ENCODE measurements at regions not wholly inside any gene's neighbourhood (a gene's known extent, or its start where the extent isn't known, plus 50 kb on each side); places are given as distances from the start of the nearest gene placed in this dataset.

- TF ChIP-seq MLLT1 (IDR thresholded peaks at IDR 0.05) (no peak), BCL11A (IDR thresholded peaks at IDR 0.05; ENCODE audit: low read depth, low read length) (no peak), IKZF2 (IDR thresholded peaks at IDR 0.05) (peak; percentile 18 to 35; a peak in 2 of 4 replicates), FOXK2 (IDR thresholded peaks at IDR 0.05) (no peak), BHLHE40 (IDR thresholded peaks at IDR 0.05; ENCODE audit: borderline replicate concordance in 1 of 2, low read depth in 2 of 2, low read length in 1 of 2) (peak in 1 of 2 experiments; percentile 27; a peak in 1 of 4 replicates), BRCA1 (IDR thresholded peaks at IDR 0.05; ENCODE audit: low read depth, low read length) (no peak), GABPA (IDR thresholded peaks at IDR 0.05; ENCODE audit: low read depth) (no peak), KLF5 (IDR thresholded peaks at IDR 0.05; ENCODE audit: partially characterized antibody) (no peak), MTA3 (IDR thresholded peaks at IDR 0.05; ENCODE audit: borderline replicate concordance, low read length) (no peak), NR2C2 (IDR thresholded peaks at IDR 0.05; ENCODE audit: borderline replicate concordance, control insufficient read depth, insufficient read length, low read depth) (no peak), HDGF (IDR thresholded peaks at IDR 0.05) (no peak), MTA2 (IDR thresholded peaks at IDR 0.05; ENCODE audit: low read depth) (peak; percentile 78), STAT3 (IDR thresholded peaks at IDR 0.05; ENCODE audit: low read depth, low read length) (no peak), ATF2 (IDR thresholded peaks at IDR 0.05; ENCODE audit: low read length) (no peak), MEF2B (IDR thresholded peaks at IDR 0.05; ENCODE audit: partially characterized antibody, poor library complexity, severe bottlenecking) (no peak), ASH2L (IDR thresholded peaks at IDR 0.05; ENCODE audit: borderline replicate concordance, low read depth) (no peak), USF1 (IDR thresholded peaks at IDR 0.05; ENCODE audit: borderline replicate concordance, extremely low read length, insufficient read depth, low read depth, low read length) (no peak), CBX5 (IDR thresholded peaks at IDR 0.05; ENCODE audit: low read depth) (no peak), SRF (IDR thresholded peaks at IDR 0.05; ENCODE audit: low read depth in 2 of 2, low read length in 2 of 2) (no peak), DPF2 (IDR thresholded peaks at IDR 0.05) (0 out of 2 replicates have a peak, but pooled peaks have one; percentile 33), PAX8 (IDR thresholded peaks at IDR 0.05) (no peak), ZNF622 (IDR thresholded peaks at IDR 0.05) (no peak), LARP7 (IDR thresholded peaks at IDR 0.05) (no peak), NFIC (IDR thresholded peaks at IDR 0.05; ENCODE audit: low read depth, low read length) (no peak), MAX (IDR thresholded peaks at IDR 0.05; ENCODE audit: low read depth, low read length) (no peak), POLR2AphosphoS5 (IDR thresholded peaks at IDR 0.05; ENCODE audit: low read length) (no peak), PBX3 (IDR thresholded peaks at IDR 0.05; ENCODE audit: insufficient replicate concordance, low read depth, low read length) (no peak), RCOR1 (conservative IDR thresholded peaks at IDR 0.05; ENCODE audit: low read depth, low read length) (no peak), POU2F2 (IDR thresholded peaks at IDR 0.05; ENCODE audit: borderline replicate concordance, low read depth, low read length) (no peak), FOXM1 (IDR thresholded peaks at IDR 0.05; ENCODE audit: low read depth, low read length) (no peak)
Measured at GRCh38 chr13:85651440-85651839, 147.8 kb downstream of the SLITRK6 start (continued).
